ENCODE measurements at regions not wholly inside any gene's neighbourhood (a gene's known extent, or its start where the extent isn't known, plus 50 kb on each side); places are given as distances from the start of the nearest gene placed in this dataset.

- TF ChIP-seq SREBF1 (IDR thresholded peaks at IDR 0.05; ENCODE audit: low read length) (no peak), HDAC6 (IDR thresholded peaks at IDR 0.05; ENCODE audit: unreplicated experiment) (no peak), SIN3A (IDR thresholded peaks at IDR 0.05; ENCODE audit: low read depth, low read length) (no peak), EGR1 (IDR thresholded peaks at IDR 0.05; ENCODE audit: borderline replicate concordance in 1 of 2, low read depth in 2 of 2, low read length in 2 of 2) (no peak), GATAD2B (conservative IDR thresholded peaks at IDR 0.05; ENCODE audit: low read depth) (no peak), PBX3 (IDR thresholded peaks at IDR 0.05; ENCODE audit: insufficient replicate concordance, low read depth, low read length) (no peak), BCL11A (IDR thresholded peaks at IDR 0.05; ENCODE audit: low read depth, low read length) (no peak), PRDM15 (CRISPR knock-in tag; IDR thresholded peaks at IDR 0.05) (no peak), SREBF2 (IDR thresholded peaks at IDR 0.05; ENCODE audit: low read length) (no peak), NR2C1 (IDR thresholded peaks at IDR 0.05) (no peak), ZNF24 (IDR thresholded peaks at IDR 0.05) (no peak), NBN (IDR thresholded peaks at IDR 0.05) (no peak), HDGF (IDR thresholded peaks at IDR 0.05) (no peak), JUNB (IDR thresholded peaks at IDR 0.05) (no peak)
- H3K9me3 ChIP-seq (replicated peaks; ENCODE audit: control insufficient read depth, insufficient read depth, low read length), result no peaks in the 10 kb centered on the region; the same call in none of the 3 replicates
- no TSS peak for BruUV-seq (replicated peaks)
- WGBS (ENCODE audit: insufficient coverage, insufficient replicate concordance, low lambda C conversion rate, missing lambda C conversion rate), result 75% methylated on average over 26 of the region's 26 CpGs
- FAIRE-seq (no peak), ATAC-seq (no peak), DNase-seq (ENCODE audit: low read depth, low spot score) (no peak)
- H3K4me2 ChIP-seq (ENCODE audit: control insufficient read depth, insufficient read depth), result no peak overlapping the region
- H3K9ac ChIP-seq (ENCODE audit: control insufficient read depth, insufficient read depth, low read length), result no peak overlapping the region
- H2AFZ ChIP-seq (ENCODE audit: control insufficient read depth, low read depth, low read length), result no peak overlapping the region
- no peaks in the 10 kb centered on the region for H4K20me1 ChIP-seq (ENCODE audit: control insufficient read depth, insufficient read depth)
- CTCF ChIA-PET, result no interaction called here
- no peaks in the 10 kb centered on the region for H3K79me2 ChIP-seq (ENCODE audit: control insufficient read depth, insufficient read depth, low read length)
- in situ Hi-C loops (cut with MboI), result no loop called here
- SMC1A ChIA-PET (ENCODE audit: uncharacterized antibody, unreplicated experiment), result interaction anchor here (0.5 kb wide), 1 partner anchor 15 kb away, joined by 3 read pairs; no protein-coding TSS in a partner anchor
- intact Hi-C loops (cut with micrococcal nuclease; ENCODE audit: unreplicated experiment), result no loop called here
- RAD21 ChIA-PET (ENCODE audit: unreplicated experiment), result no interaction called here
- H3K4me3 ChIP-seq, result no peak overlapping the region
- no peak overlapping the region for H3K27ac ChIP-seq (ENCODE audit: control insufficient read depth, insufficient read depth)
- no peaks in the 10 kb centered on the region for H3K4me1 ChIP-seq (ENCODE audit: control insufficient read depth, insufficient read depth, low read length)
- POLR2A ChIA-PET, result no interaction called here
- no peaks in the 10 kb centered on the region; a peak in 1 of 4 replicates for H3K27me3 ChIP-seq (replicated peaks in 1 of 2; ENCODE audit: control insufficient read depth in 2 of 2, insufficient read depth in 2 of 2, low read length in 1 of 2)
- no peaks in the 10 kb centered on the region for H3K36me3 ChIP-seq (ENCODE audit: control insufficient read depth in 2 of 2, insufficient read depth in 2 of 2, low read length in 1 of 2)
Measured at GRCh38 chr2:3114406-3115185, 263.0 kb downstream of the EIPR1 start.

All from GM12878 (cell line).